ENCODE measurements at regions not wholly inside any gene's neighbourhood (a gene's known extent, or its start where the extent isn't known, plus 50 kb on each side); places are given as distances from the start of the nearest gene placed in this dataset.

DNA sequence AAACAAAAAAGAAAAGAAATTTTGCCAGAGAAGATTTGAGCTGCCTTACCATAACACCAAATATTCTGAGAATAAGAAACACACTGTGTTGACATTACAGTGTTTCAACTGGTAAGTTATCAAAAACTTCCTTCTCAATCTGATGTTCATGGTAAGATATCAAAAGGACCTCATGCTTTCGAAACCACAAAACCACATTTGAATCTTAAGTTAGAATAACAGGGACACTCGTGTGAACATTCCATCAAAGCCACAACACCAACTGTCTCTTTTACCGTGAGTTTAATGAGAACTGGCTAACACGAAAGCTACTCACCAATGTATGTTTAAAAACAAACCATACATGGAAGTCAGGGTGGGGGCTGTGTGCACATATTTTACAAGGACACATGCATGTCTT lies 73.0 kb upstream of the OPRM1 start:
- TF ChIP-seq POLR2A (IDR thresholded peaks at IDR 0.05) = no peak
- TF ChIP-seq, protein P1, sequence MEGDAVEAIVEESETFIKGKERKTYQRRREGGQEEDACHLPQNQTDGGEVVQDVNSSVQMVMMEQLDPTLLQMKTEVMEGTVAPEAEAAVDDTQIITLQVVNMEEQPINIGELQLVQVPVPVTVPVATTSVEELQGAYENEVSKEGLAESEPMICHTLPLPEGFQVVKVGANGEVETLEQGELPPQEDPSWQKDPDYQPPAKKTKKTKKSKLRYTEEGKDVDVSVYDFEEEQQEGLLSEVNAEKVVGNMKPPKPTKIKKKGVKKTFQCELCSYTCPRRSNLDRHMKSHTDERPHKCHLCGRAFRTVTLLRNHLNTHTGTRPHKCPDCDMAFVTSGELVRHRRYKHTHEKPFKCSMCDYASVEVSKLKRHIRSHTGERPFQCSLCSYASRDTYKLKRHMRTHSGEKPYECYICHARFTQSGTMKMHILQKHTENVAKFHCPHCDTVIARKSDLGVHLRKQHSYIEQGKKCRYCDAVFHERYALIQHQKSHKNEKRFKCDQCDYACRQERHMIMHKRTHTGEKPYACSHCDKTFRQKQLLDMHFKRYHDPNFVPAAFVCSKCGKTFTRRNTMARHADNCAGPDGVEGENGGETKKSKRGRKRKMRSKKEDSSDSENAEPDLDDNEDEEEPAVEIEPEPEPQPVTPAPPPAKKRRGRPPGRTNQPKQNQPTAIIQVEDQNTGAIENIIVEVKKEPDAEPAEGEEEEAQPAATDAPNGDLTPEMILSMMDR (IDR thresholded peaks at IDR 0.05) = no peak

All from right lobe of liver (tissue), 4 donors.